ENCODE measurements at regions not wholly inside any gene's neighbourhood (a gene's known extent, or its start where the extent isn't known, plus 50 kb on each side); places are given as distances from the start of the nearest gene placed in this dataset.

- no peak for TF ChIP-seq ZFX (IDR thresholded peaks at IDR 0.05; ENCODE audit: borderline replicate concordance)
- H3K27ac ChIP-seq, result no peak overlapping the region
These were observed 200.2 kb upstream of the CHD6 start for GRCh38 chr20:41818369-41818768.

GRCh38 chr20:41811456-41811855, 193.3 kb upstream of the CHD6 start:
- no peak for TF ChIP-seq CTCF (IDR thresholded peaks at IDR 0.05)
- TF ChIP-seq ZFX (IDR thresholded peaks at IDR 0.05; ENCODE audit: borderline replicate concordance), result no peak
- H3K27ac ChIP-seq, result no peak overlapping the region

DNA sequence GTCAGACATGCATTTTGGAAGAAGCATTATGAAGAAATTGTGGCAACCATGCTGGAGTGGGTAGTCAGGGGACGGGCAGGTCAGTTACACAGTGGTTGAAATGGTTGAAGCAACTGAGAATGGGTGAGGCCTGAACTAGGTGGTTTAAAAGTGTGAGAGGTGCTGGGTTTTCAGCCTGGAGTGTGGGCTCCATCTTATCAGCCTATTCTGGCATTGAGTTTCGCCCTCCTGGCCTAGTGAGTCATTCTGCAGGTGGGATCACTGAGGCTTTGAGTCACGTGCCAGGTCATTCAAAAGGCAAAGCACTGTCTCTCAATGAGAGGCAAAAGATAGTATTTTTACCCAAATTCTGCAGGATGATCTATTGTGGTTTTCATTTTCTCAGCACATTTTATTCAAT, 181.9 kb upstream of the CHD6 start:
- TF ChIP-seq ZFX (IDR thresholded peaks at IDR 0.05; ENCODE audit: borderline replicate concordance) (no peak), CTCF (IDR thresholded peaks at IDR 0.05) (no peak)
- no peak overlapping the region for H3K27ac ChIP-seq

DNA sequence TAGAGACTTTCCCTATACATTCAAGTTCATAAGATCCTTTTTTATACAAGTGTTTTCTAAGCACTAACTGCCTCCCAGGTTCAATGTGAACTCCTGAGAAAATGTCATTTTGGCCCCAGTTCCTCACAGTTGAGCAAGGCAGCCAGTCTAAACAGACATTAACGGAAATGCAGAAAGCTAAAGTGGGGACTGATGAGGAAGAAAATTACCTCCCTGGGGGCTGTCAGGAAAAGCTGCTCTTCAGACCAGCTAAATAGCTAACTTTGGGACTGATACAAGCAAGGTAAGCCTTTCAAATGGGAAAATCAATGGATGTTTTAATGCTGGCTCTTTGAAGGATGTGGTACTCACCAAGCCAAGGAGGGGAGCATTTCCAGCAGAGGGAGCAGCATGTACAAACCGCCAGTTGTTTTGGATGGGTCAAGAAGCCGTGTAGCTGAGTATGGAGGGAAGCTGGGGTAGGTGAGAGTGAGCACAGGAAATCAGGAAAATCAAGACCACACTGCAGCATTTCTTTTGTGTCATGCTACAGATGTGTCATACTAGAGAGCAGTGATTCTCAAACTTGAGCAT, 180.8 kb upstream of the CHD6 start:
- no peak for TF ChIP-seq ZFX (IDR thresholded peaks at IDR 0.05; ENCODE audit: borderline replicate concordance)
- TF ChIP-seq CTCF (IDR thresholded peaks at IDR 0.05), result no peak
- H3K27ac ChIP-seq, result no peak overlapping the region

DNA sequence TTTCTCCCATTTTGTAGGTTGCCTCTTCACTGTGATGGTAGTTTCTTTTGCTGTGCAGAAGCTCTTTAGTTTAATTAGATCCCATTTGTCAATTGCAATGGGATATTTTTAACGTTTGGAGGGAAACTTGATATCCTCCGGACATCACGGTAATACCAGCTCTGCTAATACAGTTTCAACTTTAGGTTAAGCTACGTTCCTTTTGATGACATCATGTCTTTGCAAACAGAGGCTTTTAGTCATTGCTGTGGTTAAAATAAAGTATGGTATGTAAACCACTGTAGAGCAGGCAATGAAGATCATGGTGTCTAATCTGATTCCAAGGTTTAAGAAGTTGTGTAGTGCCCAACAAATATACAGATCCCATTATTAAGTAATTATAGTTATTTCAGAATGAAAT, 168.0 kb upstream of the CHD6 start:
- no peak for TF ChIP-seq CTCF (IDR thresholded peaks at IDR 0.05)
- no peak for TF ChIP-seq ZFX (IDR thresholded peaks at IDR 0.05; ENCODE audit: borderline replicate concordance)

DNA sequence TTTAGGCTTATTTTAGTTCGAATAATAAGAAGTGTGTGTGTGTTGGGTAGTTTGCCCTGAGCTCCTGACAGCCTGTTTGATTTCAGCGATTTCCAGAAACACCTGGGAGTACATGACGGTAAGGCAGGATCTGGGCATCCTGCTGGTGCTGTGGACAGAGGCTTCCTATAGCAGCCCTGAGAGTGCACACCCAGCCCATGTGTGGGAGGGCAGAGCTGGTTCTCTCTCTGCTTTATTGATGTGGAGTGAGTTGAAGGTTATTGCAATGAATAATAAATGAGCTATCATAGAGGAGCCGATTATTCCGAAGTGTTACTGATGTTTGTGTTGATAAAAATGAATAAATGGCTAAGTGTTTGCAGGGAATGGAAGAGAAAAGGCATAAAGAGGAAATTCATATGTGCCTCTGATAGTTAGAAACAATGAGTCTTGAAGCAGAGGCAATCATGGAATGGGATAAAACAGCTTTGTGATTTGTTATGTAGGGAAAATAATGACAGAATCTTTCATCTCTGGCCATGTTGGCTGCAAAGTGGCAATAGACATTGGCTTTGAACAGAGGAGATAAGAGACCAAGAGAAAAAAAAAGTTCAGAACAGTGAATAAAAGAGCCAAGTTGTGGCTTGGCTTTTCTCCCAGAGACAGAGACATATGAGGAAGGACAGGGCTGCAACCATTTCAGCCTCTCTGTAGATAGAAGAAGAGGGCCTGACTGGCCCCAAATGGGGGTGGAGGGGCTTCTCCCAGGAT, 166.2 kb upstream of the CHD6 start:
- TF ChIP-seq ZFX (IDR thresholded peaks at IDR 0.05; ENCODE audit: borderline replicate concordance) (no peak), CTCF (IDR thresholded peaks at IDR 0.05) (no peak)
- no peak overlapping the region for H3K27ac ChIP-seq

More for the DNA sequence above, 168.0 kb upstream of the CHD6 start:
- H3K27ac ChIP-seq, result no peak overlapping the region

DNA sequence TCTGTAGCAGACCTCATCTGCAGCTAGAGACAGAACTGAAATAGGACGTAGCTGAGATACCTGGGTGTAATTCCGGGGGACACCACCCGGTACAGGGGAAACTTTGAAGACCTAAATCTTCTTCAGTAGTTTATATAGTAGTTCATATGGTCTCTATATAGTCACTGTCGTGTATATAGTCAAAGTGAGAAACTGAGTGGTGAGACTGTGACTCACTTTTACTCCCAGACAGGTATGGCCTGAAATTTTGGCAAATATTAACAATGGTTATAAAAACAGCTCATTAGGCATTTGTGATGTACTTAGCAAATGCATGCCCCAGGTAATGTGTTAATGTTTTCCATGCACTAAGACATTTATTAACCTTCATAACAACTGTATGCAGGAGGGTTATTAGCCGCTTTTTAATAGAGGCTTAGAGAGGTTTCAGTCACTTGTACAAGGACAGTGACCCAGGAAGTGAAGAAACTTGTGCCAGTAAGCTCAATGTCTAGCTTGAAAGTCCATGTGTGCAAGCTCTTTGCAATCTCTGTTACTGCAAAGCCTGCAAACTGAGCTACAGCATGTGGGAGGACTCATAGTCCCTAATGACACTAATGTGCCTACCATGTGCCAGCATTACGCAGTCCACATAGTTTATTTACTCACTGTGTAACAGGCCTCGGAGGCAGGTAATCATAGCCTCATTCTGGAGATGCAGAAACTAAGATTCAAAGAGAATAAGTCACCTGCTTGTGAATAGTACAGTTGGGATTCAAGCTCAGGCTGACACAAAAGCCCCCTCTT, 165.4 kb upstream of the CHD6 start:
- TF ChIP-seq ZFX (IDR thresholded peaks at IDR 0.05; ENCODE audit: borderline replicate concordance), result no peak
- TF ChIP-seq CTCF (IDR thresholded peaks at IDR 0.05), result no peak
- H3K27ac ChIP-seq, result no peak overlapping the region

Measured in 22Rv1 (cell line).